Inflammatory macrophage treated with lipopolysaccharide for 1 hour (primary cell): ENCODE measurements at regions not wholly inside any gene's neighbourhood (a gene's known extent, or its start where the extent isn't known, plus 50 kb on each side); places are given as distances from the start of the nearest gene placed in this dataset.
"Not testable (repeated sequence)": the region's sequence is repeated elsewhere in the genome, so short reads cannot be mapped to it uniquely, and the experiment has no call there.

Source experiments
- DNase-seq, 2 donors: peaks; one replicate each; pipeline ENCODE4 v3.0.0-alpha.2; 2020 to 2022

DNA sequence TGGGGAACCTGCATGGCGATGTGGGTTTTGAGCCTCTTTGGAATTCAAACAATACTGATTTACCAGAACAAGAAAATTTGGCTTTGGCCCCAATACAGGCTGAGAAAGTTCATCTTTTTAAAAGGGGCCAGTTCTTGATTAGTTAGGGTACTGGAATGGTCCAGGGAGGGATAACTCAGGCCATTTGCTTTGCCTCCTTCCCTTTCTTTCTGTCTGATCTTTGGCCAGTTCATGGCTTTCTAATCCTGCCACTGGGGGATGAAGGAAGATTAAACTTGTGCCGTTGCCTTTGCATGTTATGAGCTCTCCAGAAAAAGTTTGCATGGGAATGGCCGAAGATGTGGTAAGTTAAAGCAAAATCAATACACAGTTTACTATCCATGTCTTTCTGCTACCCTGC lies 78.4 kb downstream of the ADAMTS15 start:
- DNase-seq, result no peak

DNA sequence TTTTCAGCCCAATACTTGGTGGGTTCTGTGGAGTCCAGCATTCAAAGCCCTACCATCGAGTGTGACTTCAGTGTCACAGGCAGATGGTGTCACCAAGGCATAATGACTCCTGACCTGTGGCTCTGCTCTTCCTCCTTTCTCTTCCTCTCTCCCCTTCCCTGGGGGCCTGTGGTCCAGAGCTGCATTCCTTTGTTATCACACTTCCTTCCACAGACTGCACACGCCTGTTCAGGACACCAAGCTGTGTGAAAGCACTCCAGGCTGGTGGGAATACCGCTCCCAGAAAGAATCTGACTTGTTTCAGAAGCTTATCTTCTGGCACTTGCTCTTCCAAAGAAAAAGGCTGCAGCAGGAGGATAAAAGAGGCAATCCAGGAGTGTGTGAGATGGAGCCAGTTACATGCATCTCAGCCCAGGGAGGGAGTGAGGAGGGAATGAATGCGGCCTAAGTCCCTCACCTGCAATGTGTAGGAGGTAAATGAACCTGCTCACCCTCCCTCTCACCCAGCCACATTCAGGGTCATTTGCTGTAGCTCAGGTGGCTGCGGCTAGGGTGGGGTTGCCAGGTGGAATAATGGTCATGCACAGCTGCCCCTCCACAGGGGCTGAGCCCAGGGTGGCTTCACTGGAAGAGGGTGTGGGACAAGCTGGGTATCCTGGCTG lies 79.3 kb downstream of the ADAMTS15 start:
- no peak for DNase-seq

DNA sequence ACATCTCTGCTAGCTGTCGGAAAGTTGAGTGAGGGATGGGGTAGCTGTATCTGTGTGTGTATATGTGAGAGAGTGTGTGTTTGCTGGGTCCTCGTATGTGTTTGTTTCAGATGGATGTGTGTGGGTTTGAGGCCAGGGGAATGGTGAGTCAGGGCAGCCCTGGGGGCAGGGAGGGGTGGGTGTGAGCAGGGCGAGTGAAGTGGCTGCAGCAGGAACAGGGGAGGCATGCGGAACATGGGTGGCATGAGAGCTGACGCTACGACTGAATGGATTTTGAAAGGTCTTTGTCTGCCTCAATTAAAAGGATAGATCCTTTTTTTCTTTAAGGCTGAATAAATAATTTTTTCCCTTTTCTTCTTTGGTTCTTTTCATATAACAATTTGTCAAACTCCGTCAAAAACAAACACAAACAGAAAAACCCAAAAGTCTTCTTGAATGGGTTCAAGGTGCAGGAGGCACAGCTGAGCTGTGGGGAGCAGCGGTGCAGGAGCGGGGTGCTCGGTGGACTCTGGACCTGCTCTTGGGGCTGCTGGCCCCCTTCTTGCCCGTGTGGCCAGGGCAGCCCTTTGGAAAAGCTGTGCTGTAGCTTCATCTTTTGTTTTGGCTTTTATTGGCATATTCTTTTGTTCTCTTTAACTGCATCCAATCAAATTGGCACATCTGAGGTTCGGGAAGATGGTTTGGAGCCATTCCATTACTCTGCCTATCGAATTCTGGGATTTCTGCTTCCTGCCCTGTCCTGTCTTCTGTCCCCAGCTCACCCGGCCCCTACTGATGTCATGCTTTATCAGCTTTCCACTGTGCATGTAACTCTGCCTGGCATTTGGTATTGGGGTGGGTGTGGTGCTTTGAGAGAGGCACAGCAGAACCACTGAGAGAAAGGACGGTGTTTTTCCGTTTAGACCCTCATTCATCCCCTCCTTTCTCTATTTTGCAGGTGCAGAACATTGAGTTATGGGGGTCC lies 80.1 kb downstream of the ADAMTS15 start:
- DNase-seq, result no peak

DNA sequence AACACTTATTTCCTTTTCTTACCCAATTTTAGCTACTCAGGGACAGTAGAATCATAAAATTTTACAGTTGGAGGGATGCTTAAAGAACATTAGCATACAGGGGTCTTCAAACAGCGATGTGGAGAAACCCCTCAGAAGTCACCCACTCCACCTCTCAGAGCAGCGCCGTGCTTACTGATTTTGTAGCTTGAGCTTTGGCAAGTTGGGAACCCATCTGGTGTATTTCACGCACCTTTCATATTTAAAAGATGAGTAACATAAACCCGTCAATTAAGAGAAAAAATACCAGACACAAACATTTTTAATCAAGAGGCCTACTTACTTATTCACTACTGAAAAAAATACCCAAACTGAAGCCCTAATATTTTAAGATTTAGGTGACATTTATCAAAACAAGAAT lies 80.9 kb downstream of the ADAMTS15 start:
- no peak for DNase-seq

DNA sequence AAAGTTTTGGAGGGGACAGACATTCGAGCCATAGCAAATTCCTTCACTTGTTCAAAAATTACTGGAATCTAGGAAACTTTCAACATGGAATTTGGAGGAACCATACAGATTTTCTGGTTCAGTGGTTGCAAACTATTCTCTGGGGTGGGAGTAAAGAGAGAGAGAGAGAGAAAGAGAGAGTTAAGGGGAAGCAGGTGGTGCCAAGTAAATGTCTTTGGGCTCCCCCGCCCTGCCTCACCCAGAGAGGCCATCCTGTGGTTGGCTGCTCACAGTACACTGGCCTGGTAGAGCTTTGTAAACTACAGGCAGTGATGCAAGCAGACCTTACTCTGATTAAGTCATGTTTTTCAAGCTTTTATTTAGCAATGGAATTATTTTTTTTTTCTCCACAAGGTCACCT lies 82.6 kb downstream of the ADAMTS15 start:
- no peak for DNase-seq

DNA sequence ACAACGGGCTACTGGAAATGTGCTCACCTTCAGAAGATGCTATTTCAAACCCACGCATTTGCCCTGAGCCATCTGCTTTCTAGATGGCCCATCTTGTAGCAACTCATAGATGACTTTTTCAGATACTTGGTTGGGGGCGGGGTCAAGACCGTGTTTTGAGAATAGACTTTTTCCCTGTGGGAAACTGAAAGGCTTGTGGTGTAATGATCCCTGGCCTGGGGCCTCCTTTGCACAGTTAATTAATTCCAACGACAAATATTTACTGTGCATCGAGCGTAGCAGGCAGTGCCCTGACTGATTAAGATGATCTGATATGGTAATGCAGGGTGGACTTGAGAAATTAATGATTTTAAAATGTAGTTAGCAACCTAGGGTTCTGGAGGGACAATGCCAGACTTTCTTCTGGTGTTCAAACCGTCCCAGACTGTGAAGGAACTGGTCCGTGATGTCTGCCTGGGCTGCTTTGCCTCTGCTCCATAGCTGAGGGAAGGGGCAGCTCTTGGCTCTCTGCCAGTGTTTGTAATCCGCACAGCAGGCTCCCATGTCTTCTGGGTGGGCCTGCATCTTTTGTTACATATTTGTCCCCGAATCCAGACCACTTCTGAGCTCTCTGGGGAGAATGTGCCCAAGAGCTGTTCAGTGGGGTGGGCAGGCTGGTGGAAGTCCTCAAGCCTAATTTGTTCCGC lies 84.8 kb downstream of the ADAMTS15 start:
- DNase-seq, result no peak

DNA sequence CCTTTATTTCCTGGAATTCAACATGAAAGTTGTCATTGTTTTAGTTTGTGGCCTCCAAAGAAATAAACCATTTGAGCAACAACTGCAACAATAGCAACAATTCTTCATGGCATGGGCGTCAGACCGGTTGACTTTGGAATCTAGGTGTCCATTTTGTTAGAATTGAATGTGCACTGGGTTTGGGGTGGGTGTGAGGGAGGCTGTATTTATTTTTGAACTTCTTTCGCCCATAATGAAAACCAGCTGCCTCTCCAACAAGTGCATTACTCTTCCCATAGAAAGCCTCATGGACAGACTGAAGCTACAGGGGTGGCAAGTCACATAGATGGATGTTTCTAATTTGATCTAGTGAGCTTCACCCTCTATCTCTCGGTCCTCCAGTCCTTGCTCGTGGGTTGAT lies 85.4 kb downstream of the ADAMTS15 start:
- DNase-seq, result no peak

DNA sequence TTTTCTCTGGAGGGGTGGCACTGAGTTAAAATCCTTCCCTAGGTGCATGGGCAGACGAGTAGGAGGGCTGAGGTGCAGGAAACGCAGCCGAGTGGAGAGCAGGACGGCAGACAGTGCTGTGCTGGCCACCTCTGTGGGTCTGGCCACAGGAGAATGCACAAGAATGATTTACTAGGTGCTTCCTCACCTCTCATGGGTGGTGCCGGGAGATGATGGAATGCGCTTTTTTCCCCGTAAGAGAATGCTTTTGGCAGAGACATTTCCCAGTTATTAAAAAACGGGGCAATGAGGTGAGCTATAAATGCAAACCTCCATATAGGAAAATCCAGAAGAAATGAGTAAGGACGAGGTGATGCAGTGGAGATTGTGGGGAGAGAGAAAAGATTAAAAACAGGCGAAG lies 86.1 kb downstream of the ADAMTS15 start:
- DNase-seq, result no peak

DNA sequence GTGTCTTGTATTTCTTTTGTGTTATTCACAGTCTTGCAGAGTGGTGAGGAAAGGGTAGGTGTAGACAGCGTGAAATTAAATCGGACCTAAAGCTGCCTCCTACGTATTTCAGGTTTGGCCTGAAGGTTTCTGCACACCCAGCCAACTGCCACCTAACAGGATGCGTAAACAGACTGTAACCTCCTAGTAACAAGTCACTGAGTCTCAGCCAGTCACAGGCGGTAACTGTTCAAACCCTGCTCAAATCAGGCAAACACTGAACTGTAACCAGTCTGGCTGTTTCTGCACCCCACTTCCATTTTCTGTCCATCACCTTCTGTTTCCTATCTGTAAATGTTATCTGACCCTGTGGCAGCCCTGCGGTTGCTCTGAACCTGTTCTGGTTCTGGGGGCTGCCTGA lies 87.1 kb downstream of the ADAMTS15 start:
- no peak for DNase-seq

DNA sequence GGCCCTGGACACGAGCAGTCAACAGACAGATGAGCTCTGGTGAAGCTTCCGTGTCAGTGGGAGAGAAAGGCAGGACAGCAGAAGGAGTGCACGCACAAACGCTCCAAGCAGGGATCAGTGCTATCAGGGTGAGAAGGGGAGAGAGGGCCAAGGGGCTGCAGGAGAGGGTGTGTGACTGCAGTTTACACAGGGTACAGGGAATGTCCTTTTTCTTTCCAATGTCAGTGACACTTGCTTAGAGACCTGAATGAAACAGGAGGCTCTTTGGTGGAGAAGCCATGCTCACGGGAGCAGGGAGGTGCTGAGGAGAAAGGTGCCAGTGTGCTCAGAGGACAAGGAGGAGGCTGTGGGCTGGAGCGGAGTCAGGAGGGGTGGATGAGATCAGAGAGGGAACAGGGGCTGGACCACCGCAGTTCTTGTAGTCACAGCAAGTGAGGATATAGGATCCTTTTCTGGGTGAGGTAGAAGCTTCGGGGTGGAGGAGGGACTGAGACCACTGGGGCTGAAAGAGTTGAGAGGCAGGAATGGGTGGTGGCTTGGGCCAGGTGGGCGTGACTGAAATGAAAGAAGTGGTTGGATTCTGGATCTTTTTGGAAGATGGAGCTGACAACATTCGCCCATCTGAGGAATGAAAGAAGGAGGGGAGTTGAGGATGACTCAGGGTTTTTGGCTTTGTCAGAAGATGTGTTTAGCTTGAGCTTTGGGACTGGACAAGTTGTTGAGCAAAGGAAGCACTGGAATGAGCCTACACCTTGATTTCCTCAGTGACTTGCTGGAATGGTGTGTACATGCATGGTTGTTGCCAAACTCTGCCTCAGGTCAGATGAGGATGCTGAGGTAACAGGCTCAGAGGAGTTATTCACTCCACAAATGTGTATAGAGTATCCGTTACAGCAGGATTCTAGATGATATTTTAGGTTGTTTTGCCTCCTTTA lies 87.9 kb downstream of the ADAMTS15 start:
- no peak for DNase-seq

DNA sequence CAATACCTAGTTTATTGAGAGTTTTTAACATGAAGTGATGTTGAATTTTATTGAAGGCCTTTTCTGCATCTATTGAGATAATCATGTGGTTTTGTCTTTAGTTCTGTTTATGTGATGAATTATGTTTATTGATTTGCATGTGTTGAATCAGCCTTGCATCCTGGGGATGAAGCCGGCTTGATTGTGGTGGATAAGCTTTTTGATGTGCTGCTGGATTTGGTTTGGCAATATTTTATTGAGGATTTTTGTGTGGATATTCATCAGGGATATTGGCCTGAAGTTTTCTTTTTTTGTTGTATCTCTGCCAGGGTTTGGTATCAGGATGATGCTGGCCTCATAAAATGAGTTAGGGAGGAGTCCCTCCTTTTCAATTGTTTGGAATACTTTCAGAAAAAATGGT lies 91.2 kb downstream of the ADAMTS15 start:
- not testable (repeated sequence) for DNase-seq

DNA sequence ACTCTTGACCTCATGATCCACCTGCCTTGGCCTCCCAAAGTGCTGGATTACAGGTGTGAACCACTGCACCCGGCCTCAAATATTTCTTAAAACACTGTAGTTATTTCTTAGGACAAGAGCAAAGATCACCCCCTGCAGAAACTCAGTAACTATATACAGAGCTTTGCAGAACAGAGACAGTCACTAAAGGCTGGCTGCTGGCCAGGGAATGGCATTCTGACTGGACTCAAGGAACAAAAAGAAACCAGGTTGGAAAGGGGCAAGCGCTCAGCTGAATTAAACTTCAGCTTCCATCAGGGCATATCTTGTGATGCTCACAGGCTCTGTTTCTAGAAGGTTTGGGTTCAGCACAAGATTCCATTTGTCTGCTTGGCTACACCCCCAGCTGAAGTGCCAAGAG lies 95.8 kb downstream of the ADAMTS15 start:
- DNase-seq, result no peak

DNA sequence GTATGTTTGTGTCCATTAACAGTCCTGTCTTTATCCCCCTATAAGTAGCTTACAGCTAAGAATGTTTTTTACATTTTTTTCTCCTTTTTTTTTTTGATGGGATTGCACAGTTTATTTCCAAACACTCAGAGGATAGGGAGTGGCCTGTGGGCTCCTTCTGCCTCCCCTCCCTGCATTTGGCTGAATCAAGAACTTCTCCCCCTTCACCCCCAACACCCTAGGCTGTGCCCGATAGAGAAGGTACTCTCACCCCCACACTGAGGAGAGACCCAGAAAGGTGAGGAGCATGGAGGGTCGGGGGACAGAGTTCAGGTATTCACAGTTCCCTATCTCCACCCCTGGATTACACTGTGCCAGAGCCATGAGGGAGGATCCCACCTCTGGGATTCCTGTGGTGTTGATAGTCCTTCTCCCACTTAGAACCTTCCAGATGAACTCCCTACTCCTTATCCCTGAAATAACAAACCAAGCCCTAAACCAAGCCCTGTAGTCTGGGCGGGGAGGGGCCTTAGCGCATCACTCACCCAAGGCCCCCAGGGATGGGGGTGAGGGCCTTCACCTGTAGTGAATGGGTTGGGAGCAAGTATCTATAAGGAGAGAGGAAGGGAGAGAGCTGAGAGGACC lies 97.1 kb downstream of the ADAMTS15 start:
- DNase-seq, result no peak

DNA sequence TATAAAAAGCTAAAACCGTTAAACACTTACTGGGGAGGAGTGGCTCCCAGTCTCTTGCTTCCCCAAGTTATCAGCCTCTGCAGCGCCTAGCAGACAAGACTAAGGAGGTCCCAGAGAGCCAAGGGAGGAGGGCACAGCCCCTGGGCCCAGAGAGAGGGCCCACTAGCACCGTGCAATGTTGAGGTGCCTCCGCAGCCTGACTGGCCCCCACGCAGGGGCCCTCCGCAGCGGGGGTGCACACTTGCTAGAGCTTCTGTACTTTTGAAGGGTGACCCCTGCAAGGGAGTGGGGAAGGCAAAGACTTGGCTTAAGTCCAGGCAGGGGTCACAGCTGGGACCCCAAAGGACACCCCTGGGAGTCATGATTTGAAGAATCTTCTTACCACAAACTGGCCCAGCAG lies 98.0 kb downstream of the ADAMTS15 start:
- DNase-seq, result no peak

DNA sequence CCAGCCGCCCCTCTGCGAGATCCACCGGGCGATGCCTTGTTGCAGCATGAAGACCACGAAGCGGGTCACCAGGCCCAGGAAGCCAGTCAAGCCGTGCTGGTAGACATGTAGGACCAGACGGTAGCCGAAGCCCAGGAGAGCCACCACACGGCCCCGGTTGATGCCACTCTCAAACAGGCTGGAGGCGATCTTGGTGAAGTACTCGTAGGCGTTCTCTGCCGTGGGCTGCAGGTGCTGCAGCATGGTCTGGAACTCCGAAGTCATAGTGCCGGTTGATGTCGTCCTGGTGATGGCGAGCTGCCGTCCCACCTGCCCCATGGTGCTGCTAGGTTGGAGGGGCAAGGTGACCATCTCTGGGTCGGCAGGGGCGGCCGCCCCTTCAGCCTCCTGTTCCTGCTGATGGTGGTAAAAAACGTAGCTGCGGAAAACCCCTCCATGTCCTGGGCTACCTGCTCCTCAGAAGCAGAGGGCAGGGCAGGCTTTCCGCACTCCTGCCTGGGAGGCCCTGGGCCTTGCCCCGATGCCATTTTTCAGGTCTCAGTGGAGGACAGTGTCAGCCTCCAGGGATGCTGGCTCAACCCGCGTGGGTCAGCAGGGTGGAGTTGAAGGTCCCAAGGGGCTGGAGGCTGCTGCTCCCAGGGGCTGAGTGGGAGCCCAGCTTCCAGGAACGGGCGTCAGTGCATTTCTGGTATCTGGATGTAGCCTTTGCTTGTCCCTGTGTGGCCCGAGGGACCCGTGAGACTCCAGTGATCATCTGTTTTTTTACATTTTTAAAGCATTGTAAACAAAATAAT lies 98.7 kb downstream of the ADAMTS15 start:
- DNase-seq, result no peak

DNA sequence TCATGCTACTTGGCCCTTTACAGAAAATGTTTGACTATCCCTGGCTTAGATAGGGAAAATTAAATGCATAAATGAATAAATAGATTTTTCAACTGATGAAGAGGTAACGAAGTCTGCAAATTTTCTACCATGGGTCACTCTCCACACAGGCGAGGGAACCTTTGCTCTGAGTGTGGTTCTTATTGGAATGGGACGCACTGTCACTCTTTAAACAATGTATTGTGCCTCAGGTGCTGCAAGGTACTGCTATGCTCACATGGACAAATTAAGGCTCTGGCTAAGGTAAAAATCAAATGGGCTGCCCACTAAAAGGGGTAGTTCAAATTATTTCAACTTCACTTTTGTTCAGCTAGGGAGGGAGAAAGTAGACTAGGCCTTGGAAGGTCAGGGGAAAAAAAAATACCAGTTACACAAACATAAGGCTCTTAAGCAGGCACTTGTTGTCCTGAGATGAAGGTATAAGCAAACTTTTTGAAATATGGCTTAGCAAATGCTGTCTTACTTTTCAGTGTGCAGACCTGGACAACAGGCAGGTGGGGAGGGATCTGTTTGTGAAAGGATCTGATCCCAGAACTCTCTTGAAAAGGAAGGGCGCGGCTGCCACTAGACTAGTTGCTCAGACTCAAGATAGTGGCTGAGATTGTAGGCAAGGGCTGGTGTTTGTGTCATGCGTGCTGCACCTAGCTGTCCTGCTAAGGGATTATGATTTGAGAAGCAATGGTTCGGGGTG lies 99.5 kb downstream of the ADAMTS15 start:
- DNase-seq, result no peak

DNA sequence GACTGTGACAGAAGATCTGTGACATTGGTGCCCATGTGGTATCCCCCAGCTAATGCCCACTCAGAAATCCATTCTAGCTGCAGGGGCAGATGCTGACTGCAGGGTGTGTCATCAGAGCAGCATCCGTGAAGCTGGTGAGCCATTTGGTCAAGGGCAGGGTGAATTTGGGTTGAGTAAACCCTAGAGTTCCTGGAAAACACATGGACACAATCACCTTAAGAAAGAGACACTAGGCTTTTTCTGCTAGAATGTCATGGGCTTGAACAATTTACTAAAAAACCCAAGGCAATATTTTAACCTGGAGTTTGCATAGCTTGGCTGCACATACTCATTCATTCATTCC lies 100.0 kb downstream of the ADAMTS15 start:
- no peak for DNase-seq

DNA sequence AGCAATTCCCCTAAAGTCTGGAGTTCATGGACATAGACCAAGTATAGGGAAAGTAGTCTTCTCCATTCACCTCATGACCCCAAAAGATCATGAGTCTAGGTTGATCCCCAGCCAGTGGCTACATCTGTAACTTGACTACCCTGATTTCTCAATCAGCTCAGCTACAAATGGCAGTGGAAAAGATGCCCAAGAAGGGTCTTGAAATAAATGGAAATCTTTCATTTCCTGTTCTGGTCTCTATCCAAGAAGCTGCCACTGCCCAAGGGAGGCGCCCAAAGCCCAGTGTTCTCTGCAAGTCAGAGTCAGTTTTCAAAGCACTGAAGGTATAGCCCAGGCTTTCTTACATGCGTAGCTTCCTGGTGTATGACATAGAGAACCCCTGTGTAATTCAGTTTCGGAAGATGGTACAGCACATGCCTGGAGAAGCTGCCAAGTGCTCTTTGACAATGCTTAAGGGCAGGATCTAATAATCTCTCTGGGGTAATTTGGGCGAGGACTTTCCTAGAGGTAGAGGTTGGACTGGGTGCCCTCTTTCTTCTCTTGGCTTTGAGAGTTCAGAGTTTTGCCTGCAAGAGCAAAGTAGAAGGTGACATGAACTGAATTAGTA lies 101.1 kb downstream of the ADAMTS15 start:
- no peak for DNase-seq

DNA sequence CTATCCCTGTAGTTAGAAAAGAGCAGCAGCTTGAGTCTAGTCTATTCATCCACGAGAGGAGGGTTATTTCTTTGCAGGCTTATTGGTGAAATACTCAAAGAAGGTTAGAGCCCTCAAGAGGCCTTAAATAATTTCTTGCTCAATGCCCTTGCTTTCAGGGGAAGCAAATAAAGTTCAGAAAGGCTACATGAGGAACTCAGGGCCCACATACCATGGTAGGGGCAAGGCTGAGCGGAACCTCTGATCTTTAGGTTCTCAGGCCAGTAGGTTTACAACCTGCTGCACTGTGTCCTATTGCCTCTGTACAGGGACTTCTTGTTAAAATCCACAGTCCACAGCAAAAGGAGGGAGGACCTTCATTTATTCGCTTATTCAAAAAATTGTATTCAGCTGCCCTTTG lies 101.7 kb downstream of the ADAMTS15 start:
- DNase-seq, result no peak

DNA sequence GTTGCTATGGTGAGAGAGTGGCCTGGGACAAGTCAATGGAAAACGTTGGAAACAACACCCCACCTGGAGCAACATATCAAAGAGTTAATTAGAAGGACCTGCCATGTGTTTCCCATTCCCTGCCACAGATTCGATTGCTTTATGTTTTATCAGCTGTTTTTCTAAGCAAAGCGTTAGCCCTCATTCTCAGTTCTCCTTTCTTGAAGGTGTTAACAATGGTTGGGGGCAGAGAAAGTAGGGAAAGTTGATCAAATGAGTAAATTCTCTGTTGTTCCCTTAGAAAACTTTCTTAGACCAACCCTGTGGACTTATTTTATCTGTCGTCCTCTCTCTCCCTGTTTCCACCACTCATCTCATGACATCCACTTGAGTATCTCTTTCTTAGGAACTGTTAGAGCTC lies 102.5 kb downstream of the ADAMTS15 start:
- no peak for DNase-seq
